H9 (cell line): ENCODE measurements at regions not wholly inside any gene's neighbourhood (a gene's known extent, or its start where the extent isn't known, plus 50 kb on each side); places are given as distances from the start of the nearest gene placed in this dataset.

Experiments used
- DNase-seq: peaks from one replicate; pipeline ENCODE4 v3.0.0-alpha.2; 2017
- H2AFZ ChIP-seq: one replicate; pipeline ENCODE4 v1.6.1; 2013; ENCODE audit warnings: mild to moderate bottlenecking, low read length, control low read depth, moderate library complexity
- H2AK5ac ChIP-seq: 2 replicates; pipeline ENCODE4 v1.6.1; 2013; ENCODE audit warnings: low read length, control low read depth, mixed read lengths; ENCODE audit not compliant: insufficient read length
- H2BK120ac ChIP-seq: one replicate; pipeline ENCODE4 v1.6.1; 2013; ENCODE audit warnings: low read depth, mild to moderate bottlenecking, low read length, control low read depth, inconsistent platforms; ENCODE audit not compliant: poor library complexity, severe bottlenecking
- H2BK12ac ChIP-seq: 2 replicates; pipeline ENCODE4 v1.6.1; 2013; ENCODE audit warnings: low read length, control low read depth, mixed read lengths, low read depth; ENCODE audit not compliant: insufficient read length
- H2BK15ac ChIP-seq: 2 replicates; pipeline ENCODE4 v1.6.1; 2013; ENCODE audit warnings: low read depth, low read length, control low read depth
- H2BK20ac ChIP-seq: one replicate; pipeline ENCODE4 v1.6.1; 2013; ENCODE audit warnings: low read depth, mild to moderate bottlenecking, low read length, control low read depth, inconsistent platforms; ENCODE audit not compliant: poor library complexity, severe bottlenecking
- H2BK5ac ChIP-seq: 2 replicates; pipeline ENCODE4 v1.6.1; 2013; ENCODE audit warnings: low read length, control low read depth, mixed read lengths; ENCODE audit not compliant: insufficient read length
- H3K14ac ChIP-seq: 2 replicates; pipeline ENCODE4 v1.6.1; 2013; ENCODE audit warnings: low read length, control low read depth; ENCODE audit not compliant: insufficient read depth
- H3K18ac ChIP-seq: 2 replicates; pipeline ENCODE4 v1.6.1; 2013; ENCODE audit warnings: low read depth, mild to moderate bottlenecking, mixed read lengths, low read length, control low read depth; ENCODE audit not compliant: insufficient read length
- H3K23ac ChIP-seq: 2 replicates; pipeline ENCODE4 v1.6.1; 2013; ENCODE audit warnings: low read length, control low read depth, mixed read lengths, low read depth; ENCODE audit not compliant: insufficient read length
- H3K23me2 ChIP-seq: 2 replicates; pipeline ENCODE4 v1.6.1; 2013; ENCODE audit warnings: low read depth, mild to moderate bottlenecking, mixed read lengths, low read length, control low read depth; ENCODE audit not compliant: insufficient read length, poor library complexity, severe bottlenecking
- H3K27ac ChIP-seq: 2 replicates; pipeline ENCODE4 v1.5.1; 2013; ENCODE audit warnings: low read length, control low read depth, mixed read lengths, low read depth; ENCODE audit not compliant: insufficient read length
- H3K27me3 ChIP-seq: 2 replicates; pipeline ENCODE4 v1.6.1; 2013; ENCODE audit warnings: low read length, control low read depth, inconsistent platforms; ENCODE audit not compliant: insufficient read depth
- H3K4ac ChIP-seq: 2 replicates; pipeline ENCODE4 v1.6.1; 2013; ENCODE audit warnings: low read depth, mild to moderate bottlenecking, control low read depth, inconsistent platforms, low read length, moderate library complexity
- H3K4me1 ChIP-seq: 2 replicates; pipeline ENCODE4 v1.6.1; 2013; ENCODE audit warnings: low read length, control low read depth, inconsistent platforms; ENCODE audit not compliant: insufficient read depth
- H3K4me2 ChIP-seq: 2 replicates; pipeline ENCODE4 v1.6.1; 2013; ENCODE audit warnings: low read length, control low read depth, mixed read lengths; ENCODE audit not compliant: insufficient read length, insufficient read depth
- H3K56ac ChIP-seq: 2 replicates; pipeline ENCODE4 v1.6.1; 2013; ENCODE audit warnings: low read depth, mild to moderate bottlenecking, mixed read lengths, low read length, control low read depth; ENCODE audit not compliant: insufficient read length
- H3K79me1 ChIP-seq: 2 replicates; pipeline ENCODE4 v1.6.1; 2013; ENCODE audit warnings: low read depth, mild to moderate bottlenecking, moderate library complexity, low read length, control low read depth, inconsistent platforms; ENCODE audit not compliant: insufficient read depth, poor library complexity, severe bottlenecking
- H3K79me2 ChIP-seq: 2 replicates; pipeline ENCODE4 v1.6.1; 2013; ENCODE audit warnings: low read length, control low read depth, inconsistent platforms; ENCODE audit not compliant: insufficient read depth
- H3K9ac ChIP-seq: 2 replicates; pipeline ENCODE4 v1.6.1; 2013; ENCODE audit warnings: low read length, control low read depth, mixed read lengths; ENCODE audit not compliant: insufficient read length; ENCODE audit errors: extremely low read depth
- H3K9me3 ChIP-seq: one replicate; pipeline ENCODE4 v1.6.1; 2013; ENCODE audit warnings: low read depth, low read length, inconsistent platforms; ENCODE audit not compliant: control insufficient read depth
- H3T11ph ChIP-seq: one replicate; pipeline ENCODE4 v1.6.1; 2013; ENCODE audit warnings: mild to moderate bottlenecking, low read length, control low read depth, inconsistent platforms
- H4K20me1 ChIP-seq: one replicate; pipeline ENCODE4 v1.6.1; 2013; ENCODE audit not compliant: control insufficient read depth, insufficient read length, insufficient read depth
- H4K5ac ChIP-seq: 2 replicates; pipeline ENCODE4 v1.6.1; 2013; ENCODE audit warnings: low read depth, mild to moderate bottlenecking, mixed read lengths, low read length, control low read depth; ENCODE audit not compliant: insufficient read length
- H4K8ac ChIP-seq: replicated peaks from 2 replicates; pipeline ENCODE4 v1.6.1; 2013; ENCODE audit warnings: low read length, control low read depth, mixed read lengths, low read depth; ENCODE audit not compliant: insufficient read length
- H4K91ac ChIP-seq: 2 replicates; pipeline ENCODE4 v1.6.1; 2013; ENCODE audit warnings: low read depth, mild to moderate bottlenecking, moderate library complexity, mixed read lengths, low read length, control low read depth; ENCODE audit not compliant: insufficient read length
- H3K27ac Mint-ChIP-seq, 3 experiments: 2 replicates in 2 of 3; 3 replicates in 1 of 3; pipeline ENCODE4 v1.8.0; 2020 to 2021; ENCODE audit warnings: mixed read lengths in 3 of 3, mild to moderate bottlenecking in 1 of 3, moderate library complexity in 1 of 3
- H3K27me3 Mint-ChIP-seq: 2 replicates; pipeline ENCODE4 v1.8.0; 2021; ENCODE audit warnings: low read depth, mild to moderate bottlenecking, moderate library complexity, mixed read lengths
- H3K36me3 Mint-ChIP-seq, 3 experiments: 2 replicates in 2 of 3; 3 replicates in 1 of 3; pipeline ENCODE4 v1.8.0; 2020 to 2021; ENCODE audit warnings: low read depth in 3 of 3, mixed read lengths in 3 of 3; ENCODE audit not compliant: insufficient read depth in 1 of 3
- H3K4me1 Mint-ChIP-seq, 2 experiments: 2 replicates each; pipeline ENCODE4 v1.8.0; 2020; ENCODE audit warnings: mixed read lengths in 2 of 2
- H3K4me3 Mint-ChIP-seq, 2 experiments: 2 replicates in 1 of 2; 3 replicates in 1 of 2; pipeline ENCODE4 v1.8.0; 2020 to 2021; ENCODE audit warnings: mild to moderate bottlenecking in 2 of 2, mixed read lengths in 2 of 2, moderate library complexity in 1 of 2
- H3K9me3 Mint-ChIP-seq, 2 experiments: 2 replicates in 1 of 2; 3 replicates in 1 of 2; pipeline ENCODE4 v1.8.0; 2020; ENCODE audit warnings: mild to moderate bottlenecking in 2 of 2, mixed read lengths in 2 of 2, moderate library complexity in 1 of 2
- WGBS: extraction: QIAGEN DNeasy Blood & Tissue Kit; methylation state at CpG from one replicate; pipeline ENCODE4 v1.1.7; 2013; ENCODE audit warnings: missing lambda C conversion rate, low lambda C conversion rate, mixed read lengths; ENCODE audit not compliant: insufficient read length; ENCODE audit errors: extremely low coverage; 5-methylcytosine and 5-hydroxymethylcytosine counted together
- TF ChIP-seq, protein P1 (sequence below): fragments of 200-600 bp; sonication (generic); conservative IDR thresholded peaks from 3 replicates; pipeline ENCODE4 v1.8.0; 2021; ENCODE audit warnings: antibody characterized with exemption, mild to moderate bottlenecking

DNA sequence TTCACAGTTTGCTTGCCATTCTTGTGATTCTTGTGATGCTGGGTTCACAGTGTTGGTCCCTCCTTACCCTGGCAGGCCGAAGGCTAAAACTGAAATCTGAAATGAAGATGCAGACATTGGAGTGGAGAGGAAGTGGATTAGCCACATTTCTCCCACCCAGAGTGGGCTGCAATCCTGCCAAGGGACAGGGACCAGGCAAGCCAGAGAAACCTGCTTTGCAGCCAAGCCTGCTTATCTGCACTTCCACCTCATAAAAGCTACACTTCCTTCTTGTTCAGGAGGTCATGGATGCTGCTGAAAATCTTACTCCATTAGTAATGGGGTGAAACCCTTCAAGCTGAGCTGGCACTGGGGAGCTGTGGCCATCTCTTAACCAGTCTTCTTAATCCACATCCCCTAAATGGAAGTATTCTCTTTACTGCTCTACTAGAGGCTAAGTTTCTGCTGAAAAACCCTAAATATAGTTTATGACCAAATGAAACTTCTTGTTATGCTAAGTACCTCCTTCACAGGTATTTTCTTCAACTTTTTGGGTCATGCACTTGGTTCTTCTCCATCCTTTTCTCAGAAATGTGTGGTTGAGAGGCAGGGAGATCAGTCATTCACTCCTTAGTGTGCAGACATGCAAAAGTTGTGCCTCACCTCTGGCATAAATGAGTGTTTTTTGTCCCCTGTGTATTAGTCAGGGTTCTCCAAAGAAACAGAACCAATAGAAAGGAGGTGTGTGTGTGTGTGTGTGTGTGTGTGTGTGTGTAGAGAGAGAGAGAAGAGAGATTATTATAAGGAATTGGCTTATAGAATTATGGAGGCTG is 133.9 kb upstream of the BMAL1 start:
- Histone ChIP-seq H2BK120ac (no peak overlapping the region), H2AK5ac (no peak overlapping the region), H3K23me2 (no peaks in the 10 kb centered on the region), H3K23ac (no peak overlapping the region), H2BK12ac (no peak overlapping the region), H3K79me2 (no peaks in the 10 kb centered on the region), H2BK5ac (no peak overlapping the region), H3K14ac (no peak overlapping the region), H3K4ac (no peak overlapping the region), H3K56ac (no peak overlapping the region), H3K4me2 (no peak overlapping the region), H4K91ac (no peak overlapping the region), H3K27ac (no peak overlapping the region), H3K79me1 (no peaks in the 10 kb centered on the region), H4K8ac (no peak overlapping the region), H4K5ac (no peak overlapping the region), H3K4me1 (no peaks in the 10 kb centered on the region), H3K9ac (no peak overlapping the region), H3K9me3 (no peaks in the 10 kb centered on the region), H4K20me1 (no peaks in the 10 kb centered on the region), H3K18ac (no peak overlapping the region), H2BK20ac (no peak overlapping the region), H3T11ph (no peak overlapping the region), H2BK15ac (no peak overlapping the region), H3K27me3 (no peaks in the 10 kb centered on the region), H2AFZ (no peak overlapping the region)
- Mint-ChIP-seq H3K27ac (no peak overlapping the region), H3K4me1 (peaks cover 2 to 6% of the 10 kb centered on the region in 2 experiments; a peak in 3 of 4 replicates), H3K9me3 (peaks cover 0 to 3% of the 10 kb centered on the region in 2 experiments; a peak in 2 of 5 replicates), H3K27me3 (peaks cover 2% of the 10 kb centered on the region; the same call in 1 of the 2 replicates), H3K36me3 (no peaks in the 10 kb centered on the region), H3K4me3 (no peak overlapping the region)
- WGBS, result no CpG with 5 or more reads among the region's 1 CpG
- DNase-seq, result no peak
- TF ChIP-seq, protein P1, sequence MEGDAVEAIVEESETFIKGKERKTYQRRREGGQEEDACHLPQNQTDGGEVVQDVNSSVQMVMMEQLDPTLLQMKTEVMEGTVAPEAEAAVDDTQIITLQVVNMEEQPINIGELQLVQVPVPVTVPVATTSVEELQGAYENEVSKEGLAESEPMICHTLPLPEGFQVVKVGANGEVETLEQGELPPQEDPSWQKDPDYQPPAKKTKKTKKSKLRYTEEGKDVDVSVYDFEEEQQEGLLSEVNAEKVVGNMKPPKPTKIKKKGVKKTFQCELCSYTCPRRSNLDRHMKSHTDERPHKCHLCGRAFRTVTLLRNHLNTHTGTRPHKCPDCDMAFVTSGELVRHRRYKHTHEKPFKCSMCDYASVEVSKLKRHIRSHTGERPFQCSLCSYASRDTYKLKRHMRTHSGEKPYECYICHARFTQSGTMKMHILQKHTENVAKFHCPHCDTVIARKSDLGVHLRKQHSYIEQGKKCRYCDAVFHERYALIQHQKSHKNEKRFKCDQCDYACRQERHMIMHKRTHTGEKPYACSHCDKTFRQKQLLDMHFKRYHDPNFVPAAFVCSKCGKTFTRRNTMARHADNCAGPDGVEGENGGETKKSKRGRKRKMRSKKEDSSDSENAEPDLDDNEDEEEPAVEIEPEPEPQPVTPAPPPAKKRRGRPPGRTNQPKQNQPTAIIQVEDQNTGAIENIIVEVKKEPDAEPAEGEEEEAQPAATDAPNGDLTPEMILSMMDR, result no peak
